ENCODE measurements at regions not wholly inside any gene's neighbourhood (a gene's known extent, or its start where the extent isn't known, plus 50 kb on each side); places are given as distances from the start of the nearest gene placed in this dataset.

DNA sequence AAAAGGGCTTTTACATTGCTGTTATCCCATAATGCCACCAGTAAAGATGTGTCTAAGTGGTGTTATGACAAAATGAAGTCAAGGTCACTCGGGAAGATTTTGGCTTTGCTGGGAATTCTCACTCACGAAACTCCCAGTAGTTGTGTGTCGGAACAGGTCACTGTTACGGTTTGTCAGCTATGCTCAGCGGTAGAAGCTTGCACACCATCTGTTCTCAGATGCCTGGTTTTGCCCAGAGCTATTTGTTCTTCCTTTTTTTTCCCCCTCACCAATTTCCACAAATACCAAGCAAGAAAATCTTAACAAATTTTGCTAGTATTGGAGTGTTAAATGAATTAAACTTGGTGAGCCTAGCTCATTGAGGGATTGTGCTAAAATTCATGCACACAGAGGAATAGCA, 915.1 kb downstream of the MCTP2 start:
- TF ChIP-seq, protein P1, sequence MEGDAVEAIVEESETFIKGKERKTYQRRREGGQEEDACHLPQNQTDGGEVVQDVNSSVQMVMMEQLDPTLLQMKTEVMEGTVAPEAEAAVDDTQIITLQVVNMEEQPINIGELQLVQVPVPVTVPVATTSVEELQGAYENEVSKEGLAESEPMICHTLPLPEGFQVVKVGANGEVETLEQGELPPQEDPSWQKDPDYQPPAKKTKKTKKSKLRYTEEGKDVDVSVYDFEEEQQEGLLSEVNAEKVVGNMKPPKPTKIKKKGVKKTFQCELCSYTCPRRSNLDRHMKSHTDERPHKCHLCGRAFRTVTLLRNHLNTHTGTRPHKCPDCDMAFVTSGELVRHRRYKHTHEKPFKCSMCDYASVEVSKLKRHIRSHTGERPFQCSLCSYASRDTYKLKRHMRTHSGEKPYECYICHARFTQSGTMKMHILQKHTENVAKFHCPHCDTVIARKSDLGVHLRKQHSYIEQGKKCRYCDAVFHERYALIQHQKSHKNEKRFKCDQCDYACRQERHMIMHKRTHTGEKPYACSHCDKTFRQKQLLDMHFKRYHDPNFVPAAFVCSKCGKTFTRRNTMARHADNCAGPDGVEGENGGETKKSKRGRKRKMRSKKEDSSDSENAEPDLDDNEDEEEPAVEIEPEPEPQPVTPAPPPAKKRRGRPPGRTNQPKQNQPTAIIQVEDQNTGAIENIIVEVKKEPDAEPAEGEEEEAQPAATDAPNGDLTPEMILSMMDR (IDR thresholded peaks at IDR 0.05), result no peak
- TF ChIP-seq POLR2A (IDR thresholded peaks at IDR 0.05) (no peak), POLR2AphosphoS5 (IDR thresholded peaks at IDR 0.05) (no peak)
